ENCODE measurements at regions not wholly inside any gene's neighbourhood (a gene's known extent, or its start where the extent isn't known, plus 50 kb on each side); places are given as distances from the start of the nearest gene placed in this dataset.

- no peak for TF ChIP-seq CTCF (conservative IDR thresholded peaks at IDR 0.05; ENCODE audit: low read depth, low read length)
- no peak for TF ChIP-seq EZH2 (IDR thresholded peaks at IDR 0.05; ENCODE audit: borderline replicate concordance, low read depth, low read length, poor library complexity, severe bottlenecking)
Measured at GRCh38 chr5:120151181-120151580, 312.9 kb upstream of the PRR16 start.
